A673 (cell line): ENCODE measurements at regions not wholly inside any gene's neighbourhood (a gene's known extent, or its start where the extent isn't known, plus 50 kb on each side); places are given as distances from the start of the nearest gene placed in this dataset.

Source experiments
- CTCF ChIP-seq: fragments of 300-800, 200-600 bp; sonication (generic); conservative IDR thresholded peaks from 2 replicates; pipeline ENCODE4 v1.5.1; 2017; ENCODE audit warnings: low read depth, mild to moderate bottlenecking, antibody characterized with exemption, low read length, moderate library complexity, mixed read lengths
- EZH2 ChIP-seq: fragments of 200-600 bp; sonication (generic); IDR thresholded peaks from 2 replicates; pipeline ENCODE4 v1.6.1; 2017; ENCODE audit warnings: borderline replicate concordance, low read depth, mild to moderate bottlenecking, mixed read lengths, antibody characterized with exemption, low read length; ENCODE audit not compliant: poor library complexity, severe bottlenecking

DNA sequence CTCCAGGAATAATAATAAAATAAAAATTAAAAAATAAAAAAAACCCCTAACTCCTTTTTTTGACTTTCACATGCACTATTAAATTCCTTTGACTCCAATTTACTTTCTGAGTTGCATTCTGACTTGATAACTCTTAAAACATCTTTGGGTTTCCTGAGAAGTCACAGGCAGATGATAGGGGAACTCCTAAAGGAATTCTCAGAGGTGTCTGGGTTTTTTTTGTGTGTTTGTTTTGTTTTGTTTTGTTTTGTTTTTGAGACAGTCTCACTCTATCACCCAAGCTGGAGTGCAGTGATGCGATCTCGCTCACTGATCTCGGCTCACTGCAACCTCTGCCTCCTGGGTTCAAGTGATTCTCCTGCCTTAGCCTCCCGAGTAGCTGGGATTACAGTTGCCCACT is 52.7 kb upstream of the APBB1IP start:
- TF ChIP-seq EZH2 (no peak), CTCF (no peak)
